Osteoblast (primary cell): ENCODE measurements at regions not wholly inside any gene's neighbourhood (a gene's known extent, or its start where the extent isn't known, plus 50 kb on each side); places are given as distances from the start of the nearest gene placed in this dataset.

Experiments used
- DNase-seq: peaks from one replicate; pipeline ENCODE4 v3.0.0; 2011; ENCODE audit warnings: low spot score, mixed read lengths; ENCODE audit not compliant: insufficient read length; ENCODE audit errors: missing footprints
- H2AFZ ChIP-seq: 2 replicates; pipeline ENCODE4 v1.6.0; 2011; ENCODE audit warnings: mild to moderate bottlenecking, low read length
- H3K27ac ChIP-seq: 2 replicates; pipeline ENCODE4 v1.5.1; 2011; ENCODE audit warnings: mild to moderate bottlenecking, low read depth, low read length, moderate library complexity
- H3K27me3 ChIP-seq: 2 replicates; pipeline ENCODE4 v1.6.0; 2012; ENCODE audit warnings: mild to moderate bottlenecking, control low read depth, inconsistent platforms, low read length, moderate library complexity; ENCODE audit not compliant: insufficient read depth
- H3K36me3 ChIP-seq: 2 replicates; pipeline ENCODE4 v1.5.1; 2011; ENCODE audit warnings: mild to moderate bottlenecking, low read length, control low read depth, moderate library complexity; ENCODE audit not compliant: insufficient read depth
- H3K4me1 ChIP-seq: 2 replicates; pipeline ENCODE4 v1.5.1; 2011; ENCODE audit warnings: mild to moderate bottlenecking, low read length, control low read depth, moderate library complexity; ENCODE audit not compliant: insufficient read depth
- H3K4me2 ChIP-seq: 2 replicates; pipeline ENCODE4 v1.6.0; 2011; ENCODE audit warnings: mild to moderate bottlenecking, low read length; ENCODE audit not compliant: insufficient read depth
- H3K4me3 ChIP-seq: fragments of 200-600 bp; sonication (generic); 3 replicates; pipeline ENCODE4 v1.5.1; 2012; ENCODE audit warnings: mild to moderate bottlenecking, low read length, inconsistent platforms; ENCODE audit not compliant: insufficient read depth
- H3K79me2 ChIP-seq: 2 replicates; pipeline ENCODE4 v1.6.0; 2012; ENCODE audit warnings: mild to moderate bottlenecking, low read length, control low read depth, inconsistent platforms; ENCODE audit not compliant: insufficient read depth
- H3K9me3 ChIP-seq: 2 replicates; pipeline ENCODE4 v1.5.1; 2011; ENCODE audit warnings: low read depth, low read length, control low read depth
- H4K20me1 ChIP-seq: 2 replicates; pipeline ENCODE4 v1.6.0; 2012; ENCODE audit warnings: mild to moderate bottlenecking, low read length, control low read depth; ENCODE audit not compliant: insufficient read depth
- TF ChIP-seq, protein P1 (sequence below): IDR thresholded peaks from 2 replicates; pipeline ENCODE4 v1.5.1; 2011; ENCODE audit warnings: mild to moderate bottlenecking, low read depth, low read length, moderate library complexity; ENCODE audit errors: extremely low read depth

DNA sequence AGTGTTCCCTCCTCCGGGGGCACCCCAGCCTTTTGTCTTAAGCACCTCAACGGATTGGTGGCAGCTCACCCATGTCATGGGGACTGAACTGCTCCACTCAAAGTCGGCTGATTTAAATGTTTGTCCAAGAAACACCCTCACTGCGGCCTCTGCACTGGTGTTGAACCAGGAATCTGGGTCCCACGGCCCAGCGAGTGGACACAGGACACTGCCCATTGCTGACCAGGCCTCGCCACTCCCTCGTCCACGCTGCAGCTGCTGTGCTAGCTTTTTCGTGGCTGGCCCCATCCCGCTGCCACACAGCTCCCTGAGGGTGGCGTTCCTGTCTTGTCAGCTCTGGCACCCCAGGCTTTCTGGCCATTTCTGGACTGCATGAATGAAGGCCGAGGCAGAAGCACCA lies 646.2 kb downstream of the BRD1 start:
- Histone ChIP-seq H3K4me3 (no peak overlapping the region), H3K9me3 (no peaks in the 10 kb centered on the region), H3K79me2 (no peaks in the 10 kb centered on the region), H3K27ac (no peak overlapping the region), H3K4me2 (no peak overlapping the region), H3K27me3 (no peaks in the 10 kb centered on the region), H4K20me1 (no peaks in the 10 kb centered on the region), H3K4me1 (no peaks in the 10 kb centered on the region), H2AFZ (no peak overlapping the region), H3K36me3 (no peaks in the 10 kb centered on the region)
- TF ChIP-seq, protein P1, sequence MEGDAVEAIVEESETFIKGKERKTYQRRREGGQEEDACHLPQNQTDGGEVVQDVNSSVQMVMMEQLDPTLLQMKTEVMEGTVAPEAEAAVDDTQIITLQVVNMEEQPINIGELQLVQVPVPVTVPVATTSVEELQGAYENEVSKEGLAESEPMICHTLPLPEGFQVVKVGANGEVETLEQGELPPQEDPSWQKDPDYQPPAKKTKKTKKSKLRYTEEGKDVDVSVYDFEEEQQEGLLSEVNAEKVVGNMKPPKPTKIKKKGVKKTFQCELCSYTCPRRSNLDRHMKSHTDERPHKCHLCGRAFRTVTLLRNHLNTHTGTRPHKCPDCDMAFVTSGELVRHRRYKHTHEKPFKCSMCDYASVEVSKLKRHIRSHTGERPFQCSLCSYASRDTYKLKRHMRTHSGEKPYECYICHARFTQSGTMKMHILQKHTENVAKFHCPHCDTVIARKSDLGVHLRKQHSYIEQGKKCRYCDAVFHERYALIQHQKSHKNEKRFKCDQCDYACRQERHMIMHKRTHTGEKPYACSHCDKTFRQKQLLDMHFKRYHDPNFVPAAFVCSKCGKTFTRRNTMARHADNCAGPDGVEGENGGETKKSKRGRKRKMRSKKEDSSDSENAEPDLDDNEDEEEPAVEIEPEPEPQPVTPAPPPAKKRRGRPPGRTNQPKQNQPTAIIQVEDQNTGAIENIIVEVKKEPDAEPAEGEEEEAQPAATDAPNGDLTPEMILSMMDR, result no peak
- no peak for DNase-seq

DNA sequence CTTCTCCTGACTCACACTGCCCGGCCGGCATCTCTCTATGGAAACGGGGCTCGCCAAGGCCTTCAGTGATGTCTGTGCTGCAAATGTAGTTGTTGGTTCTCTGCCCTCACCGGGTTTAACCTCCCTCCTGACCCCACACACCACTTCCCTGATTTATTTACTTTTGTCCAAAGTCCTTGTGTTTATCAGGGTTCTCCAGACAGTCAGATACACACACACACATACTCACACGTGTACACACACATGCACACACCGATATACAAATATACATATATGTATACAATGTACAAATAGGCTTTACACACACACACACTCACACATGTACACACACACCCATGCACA lies 647.0 kb downstream of the BRD1 start:
- H3K79me2 ChIP-seq, result no peaks in the 10 kb centered on the region
- no peaks in the 10 kb centered on the region for H3K36me3 ChIP-seq
- DNase-seq, result no peak
- no peaks in the 10 kb centered on the region for H4K20me1 ChIP-seq
- no peak overlapping the region for H3K27ac ChIP-seq
- no peaks in the 10 kb centered on the region for H3K4me1 ChIP-seq
- H3K9me3 ChIP-seq, result no peaks in the 10 kb centered on the region
- no peak overlapping the region for H3K4me2 ChIP-seq
- H3K27me3 ChIP-seq, result no peaks in the 10 kb centered on the region
- TF ChIP-seq, protein P1, result no peak
- H3K4me3 ChIP-seq, result no peak overlapping the region
- H2AFZ ChIP-seq, result no peak overlapping the region

DNA sequence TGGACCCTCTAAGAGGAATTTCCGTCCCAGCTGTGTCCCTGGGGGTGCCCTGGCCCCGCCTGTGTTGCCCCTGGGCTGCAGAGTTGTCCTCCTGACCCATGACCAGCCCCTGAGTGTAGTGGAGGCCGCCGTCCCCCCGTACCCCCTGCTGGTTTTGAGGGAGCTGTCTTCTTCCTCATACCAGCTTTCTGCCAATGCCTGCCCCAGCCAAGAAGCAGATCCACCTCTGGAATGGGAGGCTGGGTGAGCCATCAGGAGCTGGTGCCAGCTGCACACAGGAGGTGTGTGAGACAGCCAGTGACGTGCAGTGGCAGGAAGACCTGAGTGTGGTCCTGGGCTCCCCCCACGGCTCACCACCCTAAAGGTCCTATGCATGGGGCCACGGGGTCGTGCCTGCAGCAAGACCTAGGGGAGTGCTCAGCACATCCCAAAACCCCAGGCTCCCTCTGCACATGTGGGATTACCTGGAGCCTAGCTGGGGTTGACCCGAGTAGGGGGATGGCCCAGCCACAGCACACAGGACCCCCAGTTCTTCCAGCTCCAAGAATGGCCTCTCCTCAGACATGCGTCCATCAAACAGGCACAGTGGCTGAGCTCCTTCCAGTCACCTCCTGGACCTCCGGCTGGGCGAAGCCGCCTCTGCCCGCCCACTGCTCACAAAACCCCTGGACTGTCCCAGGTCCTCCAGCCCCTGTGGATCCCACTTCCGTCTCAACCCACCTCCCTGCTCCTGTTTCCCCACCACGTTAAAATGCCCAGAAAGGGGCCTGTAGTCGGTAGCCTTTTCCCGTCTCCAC lies 647.6 kb downstream of the BRD1 start:
- Histone ChIP-seq H3K4me2 (no peak overlapping the region), H4K20me1 (no peaks in the 10 kb centered on the region), H3K4me3 (no peak overlapping the region), H3K27ac (no peak overlapping the region), H3K79me2 (no peaks in the 10 kb centered on the region), H3K9me3 (no peaks in the 10 kb centered on the region), H3K36me3 (no peaks in the 10 kb centered on the region), H3K4me1 (no peaks in the 10 kb centered on the region), H3K27me3 (no peaks in the 10 kb centered on the region), H2AFZ (no peak overlapping the region)
- no peak for DNase-seq
- TF ChIP-seq, protein P1, result no peak

DNA sequence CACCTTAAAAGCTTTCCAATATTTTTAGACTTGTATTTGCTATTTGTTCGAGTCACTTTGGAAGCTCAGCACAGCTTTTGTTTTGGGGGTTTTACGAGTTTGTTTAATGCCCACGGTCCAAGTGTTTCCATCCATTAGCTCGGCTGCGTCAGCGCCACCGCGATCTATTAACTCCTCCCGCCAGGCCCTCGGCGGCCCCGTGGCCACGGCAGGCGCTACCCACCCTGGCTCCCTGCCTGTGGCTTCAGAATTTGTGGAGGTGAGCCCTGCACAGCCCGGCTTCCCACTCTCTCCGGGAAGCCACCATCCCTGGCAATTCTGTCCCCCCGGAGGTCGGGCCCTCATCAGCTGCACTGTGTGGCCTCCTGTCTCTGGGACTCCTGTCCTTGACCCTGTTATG lies 648.5 kb downstream of the BRD1 start:
- H3K4me2 ChIP-seq, result no peak overlapping the region
- no peak overlapping the region for H2AFZ ChIP-seq
- H3K27me3 ChIP-seq, result no peaks in the 10 kb centered on the region
- DNase-seq, result no peak
- H3K4me1 ChIP-seq, result no peaks in the 10 kb centered on the region
- H3K9me3 ChIP-seq, result no peaks in the 10 kb centered on the region
- H3K4me3 ChIP-seq, result no peak overlapping the region
- H3K36me3 ChIP-seq, result no peaks in the 10 kb centered on the region
- TF ChIP-seq, protein P1, result no peak
- H3K79me2 ChIP-seq, result no peaks in the 10 kb centered on the region
- no peaks in the 10 kb centered on the region for H4K20me1 ChIP-seq
- no peak overlapping the region for H3K27ac ChIP-seq
